HepG2 (cell line): ENCODE measurements at regions not wholly inside any gene's neighbourhood (a gene's known extent, or its start where the extent isn't known, plus 50 kb on each side); places are given as distances from the start of the nearest gene placed in this dataset.

ENCODE experiments used
- ATAC-seq: fragments of 200-7000 bp; cut with Tn5 transposase; 3 replicates; pipeline ENCODE4 v1.9.1; 2020; ENCODE audit warnings: mild to moderate bottlenecking, moderate library complexity
- BruUV-seq: library from RNA; stranded (reverse); fragments of 400-500 nt; replicated peaks from 2 replicates; lab custom pipeline; 2021; lab: Mats Ljungman, UMichigan
- CTCF ChIA-PET: fragments of 300-600 bp; formaldehyde crosslinking; extraction: SDS; loops from one replicate; lab custom pipeline; 2021; ENCODE audit warnings: low total read pairs, inconsistent platforms, low intra/inter-chr PET ratio; lab: Yijun Ruan, JAX
- POLR2A ChIA-PET: fragments of 350-600 bp; sonication (Branson Sonifier 250); formaldehyde crosslinking; loops from one replicate; lab custom pipeline; 2020; ENCODE audit warnings: antibody characterized with exemption, inconsistent platforms; lab: Yijun Ruan, JAX
- DNase-seq: peaks from one replicate; pipeline ENCODE4 v3.0.0-alpha.2; 2015; ENCODE audit warnings: low spot score
- FAIRE-seq: peaks from 3 replicates; lab custom pipeline; 2011; peaks lifted over from hg19 to GRCh38; lab: Jason Lieb, UNC
- H2AFZ ChIP-seq: one replicate; pipeline ENCODE4 v1.6.1; 2011; ENCODE audit warnings: low read length, inconsistent platforms
- H3K27ac ChIP-seq: fragments of 300-600 bp; 3 replicates; pipeline ENCODE4 v1.8.0; 2011; ENCODE audit warnings: mixed run types, mild to moderate bottlenecking, mixed read lengths, low read length, inconsistent platforms; ENCODE audit not compliant: insufficient read depth; ENCODE audit errors: extremely low read length
- H3K27me3 ChIP-seq, 2 experiments: fragments of 200-600 bp in 1 of 2; 2 replicates in 1 of 2; 3 replicates in 1 of 2; pipeline versions ENCODE4 v1.6.0 to v1.8.0; 2011; ENCODE audit warnings: low read length in 2 of 2, mild to moderate bottlenecking in 2 of 2, moderate library complexity in 2 of 2, inconsistent platforms in 1 of 2; ENCODE audit not compliant: insufficient read depth in 2 of 2, control insufficient read depth in 1 of 2
- H3K36me3 ChIP-seq, 2 experiments: fragments of 200-600 bp in 1 of 2; replicated peaks in 1 of 2; 2 replicates in 1 of 2; 3 replicates in 1 of 2; pipeline versions ENCODE4 v1.5.1 to v1.8.0; 2011; ENCODE audit warnings: low read length in 2 of 2, inconsistent platforms in 1 of 2; ENCODE audit not compliant: insufficient read depth in 2 of 2, control insufficient read depth in 1 of 2
- H3K4me1 ChIP-seq: 2 replicates; pipeline ENCODE4 v1.5.1; 2012; ENCODE audit warnings: low read length, inconsistent platforms; ENCODE audit not compliant: insufficient read depth
- H3K4me2 ChIP-seq: 2 replicates; pipeline ENCODE4 v1.6.0; 2011; ENCODE audit warnings: low read depth, low read length, inconsistent platforms
- H3K4me3 ChIP-seq, 3 experiments: fragments of 200-600 bp in 1 of 3; sonication (generic), shearing (Covaris generic) in 1 of 3; replicated peaks in 1 of 3; 2 replicates each; pipeline ENCODE4 v1.5.1; 2011 to 2016; ENCODE audit warnings: low read length in 3 of 3, inconsistent platforms in 2 of 3, low read depth in 2 of 3, mild to moderate bottlenecking in 2 of 3, control low read depth in 1 of 3, mixed read lengths in 1 of 3; ENCODE audit not compliant: insufficient read depth in 1 of 3
- H3K79me2 ChIP-seq: one replicate; pipeline ENCODE4 v1.6.1; 2011; ENCODE audit warnings: low read length, inconsistent platforms; ENCODE audit not compliant: insufficient read depth
- H3K9ac ChIP-seq: 2 replicates; pipeline ENCODE4 v1.6.0; 2011; ENCODE audit warnings: mild to moderate bottlenecking, low read depth, low read length, inconsistent platforms; ENCODE audit not compliant: insufficient read depth
- H3K9me3 ChIP-seq: 2 replicates; pipeline ENCODE4 v1.5.1; 2012; ENCODE audit warnings: mild to moderate bottlenecking, low read length
- H4K20me1 ChIP-seq: 2 replicates; pipeline ENCODE4 v1.6.0; 2011; ENCODE audit warnings: inconsistent platforms, mild to moderate bottlenecking, low read length, moderate library complexity; ENCODE audit not compliant: insufficient read depth
- CBX2 ChIP-seq, 2 experiments: fragments of 200-600 bp in 1 of 2; sonication (generic); formaldehyde crosslinking in 1 of 2; IDR thresholded peaks; 2 replicates each; pipeline versions ENCODE4 v1.7.0 to v1.8.1; 2018 to 2022; ENCODE audit warnings: low read depth in 2 of 2, low read length in 1 of 2, mild to moderate bottlenecking in 1 of 2, missing genetic modification reagents in 1 of 2
- FOSL2 ChIP-seq: sonication (generic); formaldehyde crosslinking; IDR thresholded peaks from 2 replicates; pipeline ENCODE4 v1.4.0; 2020; ENCODE audit warnings: missing genetic modification reagents
- GMEB1 ChIP-seq: sonication (generic); formaldehyde crosslinking; IDR thresholded peaks from 2 replicates; pipeline ENCODE4 v1.5.1; 2020; ENCODE audit warnings: missing genetic modification reagents, mild to moderate bottlenecking, borderline replicate concordance
- HDAC2 ChIP-seq: sonication (generic); formaldehyde crosslinking; IDR thresholded peaks from 2 replicates; pipeline ENCODE4 v1.4.0; 2020; ENCODE audit warnings: missing genetic modification reagents
- KDM5B ChIP-seq: sonication (generic); formaldehyde crosslinking; IDR thresholded peaks from 2 replicates; pipeline ENCODE4 v1.4.0; 2020; ENCODE audit warnings: missing genetic modification reagents, mild to moderate bottlenecking, borderline replicate concordance
- NFE2L2 ChIP-seq: fragments of 150-350 bp; IDR thresholded peaks from 2 replicates; pipeline ENCODE4 v1.6.1; 2014; ENCODE audit warnings: low read length
- RXRB ChIP-seq: IDR thresholded peaks from 2 replicates; pipeline ENCODE4 v1.6.1; 2016; ENCODE audit warnings: borderline replicate concordance, missing genetic modification reagents, missing compliant biosample characterization
- SALL2 ChIP-seq: sonication (generic); formaldehyde crosslinking; IDR thresholded peaks from 2 replicates; pipeline ENCODE4 v1.8.1; 2023; ENCODE audit warnings: mild to moderate bottlenecking, missing genetic modification reagents, inconsistent platforms
- SP2 ChIP-seq: sonication (generic); formaldehyde crosslinking; IDR thresholded peaks from 2 replicates; pipeline ENCODE4 v1.5.1; 2020; ENCODE audit warnings: mild to moderate bottlenecking, missing genetic modification reagents
- SP5 ChIP-seq: IDR thresholded peaks from 2 replicates; pipeline ENCODE4 v1.6.1; 2016; ENCODE audit warnings: low read depth, borderline replicate concordance
- ZNF136 ChIP-seq: sonication (generic); formaldehyde crosslinking; IDR thresholded peaks from 2 replicates; pipeline ENCODE4 v1.8.1; 2022; ENCODE audit warnings: low read depth, mild to moderate bottlenecking, moderate library complexity, missing genetic modification reagents
- ZNF619 ChIP-seq: sonication (generic); formaldehyde crosslinking; IDR thresholded peaks from 2 replicates; pipeline ENCODE4 v1.4.0; 2020; ENCODE audit warnings: mild to moderate bottlenecking, missing genetic modification reagents
- ZNF713 ChIP-seq: sonication (generic); formaldehyde crosslinking; IDR thresholded peaks from 2 replicates; pipeline ENCODE4 v1.4.0; 2020; ENCODE audit warnings: mild to moderate bottlenecking, missing genetic modification reagents
- WGBS: methylation state at CpG from one replicate; pipeline ENCODE4 v1.1.6; 2017; ENCODE audit warnings: low lambda C conversion rate; 5-methylcytosine and 5-hydroxymethylcytosine counted together
- in situ Hi-C: cut with HindIII; loops from 2 replicates; pipeline ENCODE4 v1.10.0; 2017; ENCODE audit warnings: low pct_unique_long_range_greater_than_20kb; ENCODE audit not compliant: extremely low pct_ligation_motif_present
- intact Hi-C: fragments of 100-400 bp; cut with micrococcal nuclease; formaldehyde crosslinking; loops from one replicate; pipeline ENCODE4 v1.10.0; 2022; ENCODE audit not compliant: unreplicated experiment

- Histone ChIP-seq H3K9me3 (no peaks in the 10 kb centered on the region), H3K9ac (no peak overlapping the region), H3K79me2 (no peaks in the 10 kb centered on the region), H3K4me3 (no peak overlapping the region), H2AFZ (no peak overlapping the region), H3K4me1 (no peaks in the 10 kb centered on the region), H3K27me3 (peaks cover 0 to 2% of the 10 kb centered on the region in 2 experiments; a peak in 1 of 5 replicates), H3K4me2 (no peak overlapping the region), H3K27ac (no peak overlapping the region), H4K20me1 (no peaks in the 10 kb centered on the region), H3K36me3 (no peaks in the 10 kb centered on the region)
- ChIA-PET POLR2A (no interaction called here), CTCF (no interaction called here)
- FAIRE-seq (no peak), ATAC-seq (no peak), DNase-seq (no peak)
- 39% methylated on average over 5 of the region's 5 CpGs for WGBS
- BruUV-seq, result no TSS peak
- TF ChIP-seq CBX2 (IDR thresholded peaks at IDR 0.05; ENCODE audit: low read depth, low read length), result no peak
- no peak for TF ChIP-seq CBX2 (CRISPR knock-in tag; IDR thresholded peaks at IDR 0.05; ENCODE audit: low read depth)
- TF ChIP-seq SP5, result no peak
- intact Hi-C loops (loop anchor here (10.0 kb wide), 1 partner anchor 357 kb away; no protein-coding TSS in a partner anchor), in situ Hi-C loops (loop anchor here (5.0 kb wide), 1 partner anchor 285 kb away; no protein-coding TSS in a partner anchor)
Observed at GRCh38 chr3:59572106-59572505, 522.3 kb upstream of the CFAP20DC start.

GRCh38 chr3:59570806-59571205 is 521.0 kb upstream of the CFAP20DC start:
- no peak overlapping the region for H3K9ac ChIP-seq
- H3K4me2 ChIP-seq, result no peak overlapping the region
- H4K20me1 ChIP-seq, result no peaks in the 10 kb centered on the region
- 85% methylated on average over 1 of the region's 1 CpG for WGBS
- no peak for ATAC-seq
- H3K4me1 ChIP-seq, result no peaks in the 10 kb centered on the region
- no peaks in the 10 kb centered on the region for H3K9me3 ChIP-seq
- ChIA-PET CTCF (no interaction called here), POLR2A (no interaction called here)
- BruUV-seq, result no TSS peak
- peaks cover 0 to 2% of the 10 kb centered on the region in 2 experiments; a peak in 1 of 5 replicates for H3K27me3 ChIP-seq
- TF ChIP-seq ZNF619 (no peak), NFE2L2 (no peak), ZNF136 (CRISPR knock-in tag) (no peak), GMEB1 (CRISPR knock-in tag) (no peak), SP2 (CRISPR knock-in tag) (no peak), FOSL2 (CRISPR knock-in tag) (no peak), SALL2 (CRISPR knock-in tag) (no peak), RXRB (no peak), HDAC2 (CRISPR knock-in tag) (no peak), KDM5B (no peak), ZNF713 (CRISPR knock-in tag) (no peak)
- intact Hi-C loops, result loop anchor here (10.0 kb wide), 1 partner anchor 356 kb away; no protein-coding TSS in a partner anchor
- no peaks in the 10 kb centered on the region for H3K79me2 ChIP-seq
- FAIRE-seq, result no peak
- H3K4me3 ChIP-seq, result no peak overlapping the region
- in situ Hi-C loops, result loop anchor here (5.0 kb wide), 1 partner anchor 286 kb away; no protein-coding TSS in a partner anchor
- no peaks in the 10 kb centered on the region for H3K36me3 ChIP-seq
- H3K27ac ChIP-seq, result no peak overlapping the region
- no peak overlapping the region for H2AFZ ChIP-seq
- DNase-seq, result no peak
